ENCODE measurements at regions not wholly inside any gene's neighbourhood (a gene's known extent, or its start where the extent isn't known, plus 50 kb on each side); places are given as distances from the start of the nearest gene placed in this dataset.

DNA sequence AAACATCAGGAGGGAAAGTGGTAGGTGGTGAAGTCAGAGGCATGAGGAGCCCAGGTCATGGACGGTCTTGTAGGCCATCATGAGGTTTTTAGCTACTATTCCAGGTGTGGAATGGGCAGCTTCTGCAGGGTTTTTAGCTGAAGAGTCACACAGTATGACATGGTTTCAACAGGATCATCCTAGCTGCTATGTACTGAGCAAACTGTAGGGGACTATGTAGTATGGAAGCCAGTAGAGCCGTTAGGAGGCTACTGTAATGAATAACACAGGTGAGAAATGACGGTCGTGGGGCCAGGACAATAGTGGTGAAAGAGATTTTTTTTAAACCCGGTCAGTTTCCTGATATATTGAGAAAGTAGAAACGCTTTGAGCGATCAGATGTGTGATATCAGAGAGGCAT is 167.6 kb upstream of the FN1 start:
- no peak for DNase-seq (ENCODE audit: low spot score)
- Histone ChIP-seq H3K27ac (ENCODE audit: low read depth in 1 of 2, low read length in 2 of 2) (no peak overlapping the region), H3K9ac (ENCODE audit: low read depth in 1 of 2, low read length in 2 of 2) (no peak overlapping the region), H3K27me3 (ENCODE audit: control insufficient read depth in 4 of 4, insufficient read depth in 4 of 4, low read length in 3 of 4) (no peaks in the 10 kb centered on the region), H3K4me3 (ENCODE audit: low read depth in 1 of 3, low read length in 3 of 3) (no peak overlapping the region), H3K36me3 (ENCODE audit: control insufficient read depth in 4 of 4, insufficient read depth in 3 of 4, low read depth in 1 of 4, low read length in 3 of 4) (no peaks in the 10 kb centered on the region), H3K4me1 (ENCODE audit: control insufficient read depth in 4 of 4, insufficient read depth in 4 of 4, low read length in 3 of 4) (peaks cover 0 to 3% (median 0%) of the 10 kb centered on the region in 4 donors), H3K9me3 (ENCODE audit: control insufficient read depth in 4 of 4, low read length in 3 of 4) (no peaks in the 10 kb centered on the region)
- no peak for TF ChIP-seq HNF4G (IDR thresholded peaks at IDR 0.05)
- 96% methylated on average over 7 of the region's 7 CpGs for WGBS

DNA sequence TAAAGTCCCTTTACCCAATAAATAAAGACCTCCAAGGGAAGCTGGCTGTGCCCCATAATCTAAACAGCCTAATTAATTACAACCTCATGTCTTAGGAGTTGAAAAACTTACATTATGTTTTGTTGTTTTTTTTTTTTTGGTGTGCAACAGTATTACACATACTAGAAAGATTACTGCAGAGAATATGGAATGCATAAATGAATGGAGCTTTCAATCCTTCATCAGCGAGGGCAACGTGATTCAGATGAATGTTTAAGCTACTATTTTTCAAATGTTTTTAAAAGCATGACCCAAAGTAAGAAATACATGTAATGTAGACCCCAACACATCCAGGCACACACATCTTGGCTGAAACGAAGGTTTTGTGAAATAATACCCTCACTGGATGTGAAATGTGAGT is 167.1 kb upstream of the FN1 start:
- Histone ChIP-seq H3K27ac (ENCODE audit: low read depth in 1 of 2, low read length in 2 of 2) (no peak overlapping the region), H3K36me3 (ENCODE audit: control insufficient read depth in 4 of 4, insufficient read depth in 3 of 4, low read depth in 1 of 4, low read length in 3 of 4) (no peaks in the 10 kb centered on the region), H3K4me1 (ENCODE audit: control insufficient read depth in 4 of 4, insufficient read depth in 4 of 4, low read length in 3 of 4) (peaks cover 0 to 3% (median 0%) of the 10 kb centered on the region in 4 donors), H3K9me3 (ENCODE audit: control insufficient read depth in 4 of 4, low read length in 3 of 4) (no peaks in the 10 kb centered on the region), H3K27me3 (ENCODE audit: control insufficient read depth in 4 of 4, insufficient read depth in 4 of 4, low read length in 3 of 4) (no peaks in the 10 kb centered on the region), H3K4me3 (ENCODE audit: low read depth in 1 of 3, low read length in 3 of 3) (no peak overlapping the region), H3K9ac (ENCODE audit: low read depth in 1 of 2, low read length in 2 of 2) (no peak overlapping the region)
- TF ChIP-seq FOXA1 (IDR thresholded peaks at IDR 0.05) (no peak), RXRA (IDR thresholded peaks at IDR 0.05) (no peak), SP1 (IDR thresholded peaks at IDR 0.05) (no peak), HNF4G (IDR thresholded peaks at IDR 0.05) (no peak), FOXA2 (IDR thresholded peaks at IDR 0.05) (no peak), JUND (IDR thresholded peaks at IDR 0.05) (no peak), HNF4A (conservative IDR thresholded peaks at IDR 0.05) (no peak), GABPA (IDR thresholded peaks at IDR 0.05 in 1 of 2, conservative IDR thresholded peaks at IDR 0.05 in 1 of 2) (no peak), YY1 (IDR thresholded peaks at IDR 0.05) (no peak), RAD21 (IDR thresholded peaks at IDR 0.05) (no peak), TAF1 (conservative IDR thresholded peaks at IDR 0.05) (no peak)
- TF ChIP-seq, protein P1, sequence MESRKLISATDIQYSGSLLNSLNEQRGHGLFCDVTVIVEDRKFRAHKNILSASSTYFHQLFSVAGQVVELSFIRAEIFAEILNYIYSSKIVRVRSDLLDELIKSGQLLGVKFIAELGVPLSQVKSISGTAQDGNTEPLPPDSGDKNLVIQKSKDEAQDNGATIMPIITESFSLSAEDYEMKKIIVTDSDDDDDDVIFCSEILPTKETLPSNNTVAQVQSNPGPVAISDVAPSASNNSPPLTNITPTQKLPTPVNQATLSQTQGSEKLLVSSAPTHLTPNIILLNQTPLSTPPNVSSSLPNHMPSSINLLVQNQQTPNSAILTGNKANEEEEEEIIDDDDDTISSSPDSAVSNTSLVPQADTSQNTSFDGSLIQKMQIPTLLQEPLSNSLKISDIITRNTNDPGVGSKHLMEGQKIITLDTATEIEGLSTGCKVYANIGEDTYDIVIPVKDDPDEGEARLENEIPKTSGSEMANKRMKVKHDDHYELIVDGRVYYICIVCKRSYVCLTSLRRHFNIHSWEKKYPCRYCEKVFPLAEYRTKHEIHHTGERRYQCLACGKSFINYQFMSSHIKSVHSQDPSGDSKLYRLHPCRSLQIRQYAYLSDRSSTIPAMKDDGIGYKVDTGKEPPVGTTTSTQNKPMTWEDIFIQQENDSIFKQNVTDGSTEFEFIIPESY (IDR thresholded peaks at IDR 0.05): no peak
- TF ChIP-seq, protein P2, sequence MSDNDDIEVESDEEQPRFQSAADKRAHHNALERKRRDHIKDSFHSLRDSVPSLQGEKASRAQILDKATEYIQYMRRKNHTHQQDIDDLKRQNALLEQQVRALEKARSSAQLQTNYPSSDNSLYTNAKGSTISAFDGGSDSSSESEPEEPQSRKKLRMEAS (IDR thresholded peaks at IDR 0.05): no peak
- TF ChIP-seq, protein P3, sequence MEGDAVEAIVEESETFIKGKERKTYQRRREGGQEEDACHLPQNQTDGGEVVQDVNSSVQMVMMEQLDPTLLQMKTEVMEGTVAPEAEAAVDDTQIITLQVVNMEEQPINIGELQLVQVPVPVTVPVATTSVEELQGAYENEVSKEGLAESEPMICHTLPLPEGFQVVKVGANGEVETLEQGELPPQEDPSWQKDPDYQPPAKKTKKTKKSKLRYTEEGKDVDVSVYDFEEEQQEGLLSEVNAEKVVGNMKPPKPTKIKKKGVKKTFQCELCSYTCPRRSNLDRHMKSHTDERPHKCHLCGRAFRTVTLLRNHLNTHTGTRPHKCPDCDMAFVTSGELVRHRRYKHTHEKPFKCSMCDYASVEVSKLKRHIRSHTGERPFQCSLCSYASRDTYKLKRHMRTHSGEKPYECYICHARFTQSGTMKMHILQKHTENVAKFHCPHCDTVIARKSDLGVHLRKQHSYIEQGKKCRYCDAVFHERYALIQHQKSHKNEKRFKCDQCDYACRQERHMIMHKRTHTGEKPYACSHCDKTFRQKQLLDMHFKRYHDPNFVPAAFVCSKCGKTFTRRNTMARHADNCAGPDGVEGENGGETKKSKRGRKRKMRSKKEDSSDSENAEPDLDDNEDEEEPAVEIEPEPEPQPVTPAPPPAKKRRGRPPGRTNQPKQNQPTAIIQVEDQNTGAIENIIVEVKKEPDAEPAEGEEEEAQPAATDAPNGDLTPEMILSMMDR (IDR thresholded peaks at IDR 0.05; ENCODE audit: low read depth, low read length, missing input control): no peak
- TF ChIP-seq, protein P4, sequence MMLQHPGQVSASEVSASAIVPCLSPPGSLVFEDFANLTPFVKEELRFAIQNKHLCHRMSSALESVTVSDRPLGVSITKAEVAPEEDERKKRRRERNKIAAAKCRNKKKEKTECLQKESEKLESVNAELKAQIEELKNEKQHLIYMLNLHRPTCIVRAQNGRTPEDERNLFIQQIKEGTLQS (IDR thresholded peaks at IDR 0.05): no peak
- DNase-seq (ENCODE audit: low spot score): no peak
- WGBS: 58% methylated on average over 3 of the region's 3 CpGs

Measured in liver (tissue), 8 donors.